ENCODE measurements at regions not wholly inside any gene's neighbourhood (a gene's known extent, or its start where the extent isn't known, plus 50 kb on each side); places are given as distances from the start of the nearest gene placed in this dataset.

- TF ChIP-seq CTCF (conservative IDR thresholded peaks at IDR 0.05) (no peak), ZFX (IDR thresholded peaks at IDR 0.05) (no peak)
Observed at GRCh38 chr2:65845442-65846182, 413.2 kb upstream of the SPRED2 start.

Measured in C4-2B (cell line).